MCF 10A (cell line): ENCODE measurements at regions not wholly inside any gene's neighbourhood (a gene's known extent, or its start where the extent isn't known, plus 50 kb on each side); places are given as distances from the start of the nearest gene placed in this dataset.

ENCODE experiments used
- BruUV-seq: library from RNA; stranded (reverse); fragments of 400-500 nt; replicated peaks from 2 replicates; lab custom pipeline; 2021; lab: Mats Ljungman, UMichigan
- CTCF ChIA-PET: fragments of 300-600 bp; sonication (Branson Sonifier 250); formaldehyde crosslinking; extraction: SDS; loops from one replicate; lab custom pipeline; 2021; ENCODE audit warnings: antibody characterized with exemption, inconsistent platforms; lab: Yijun Ruan, JAX
- POLR2A ChIA-PET: fragments of 300-600, 350-650 bp; sonication (Branson Sonifier 250); formaldehyde crosslinking; extraction: SDS; loops from one replicate; lab custom pipeline; 2020; ENCODE audit warnings: antibody characterized with exemption, inconsistent platforms; lab: Yijun Ruan, JAX
- DNase-seq: peaks from one replicate; pipeline ENCODE4 v3.0.0-alpha.2; 2018; ENCODE audit not compliant: unreplicated experiment
- H3K27ac Mint-ChIP-seq: one replicate; pipeline ENCODE4 v1.8.0; 2022; ENCODE audit warnings: mild to moderate bottlenecking, low read depth, mixed read lengths; ENCODE audit not compliant: unreplicated experiment
- H3K27me3 Mint-ChIP-seq: one replicate; pipeline ENCODE4 v1.8.0; 2022; ENCODE audit warnings: mixed read lengths; ENCODE audit not compliant: insufficient read depth, unreplicated experiment
- H3K36me3 Mint-ChIP-seq: one replicate; pipeline ENCODE4 v1.8.0; 2022; ENCODE audit warnings: mild to moderate bottlenecking, moderate library complexity, mixed read lengths; ENCODE audit not compliant: insufficient read depth, unreplicated experiment
- H3K4me1 Mint-ChIP-seq: one replicate; pipeline ENCODE4 v1.8.0; 2022; ENCODE audit warnings: mixed read lengths; ENCODE audit not compliant: insufficient read depth, unreplicated experiment
- H3K4me3 Mint-ChIP-seq: one replicate; pipeline ENCODE4 v1.8.0; 2022; ENCODE audit warnings: mild to moderate bottlenecking, moderate library complexity, mixed read lengths; ENCODE audit not compliant: unreplicated experiment
- H3K9me3 Mint-ChIP-seq: one replicate; pipeline ENCODE4 v1.8.0; 2022; ENCODE audit warnings: mixed read lengths; ENCODE audit not compliant: unreplicated experiment
- CTCF ChIP-seq: fragments of 200-600 bp; IDR thresholded peaks from one replicate; pipeline ENCODE4 v1.8.0; 2022; ENCODE audit warnings: antibody characterized with exemption, mild to moderate bottlenecking; ENCODE audit not compliant: unreplicated experiment
- intact Hi-C: fragments of 100-400 bp; cut with micrococcal nuclease; formaldehyde crosslinking; loops from 2 replicates; pipeline ENCODE4 v1.14.1; 2022

GRCh38 chr1:81443288-81443687 lies 357.4 kb upstream of the ADGRL2 start:
- Mint-ChIP-seq H3K36me3 (no peaks in the 10 kb centered on the region), H3K4me1 (no peaks in the 10 kb centered on the region), H3K9me3 (no peaks in the 10 kb centered on the region), H3K27ac (no peak overlapping the region), H3K4me3 (no peak overlapping the region), H3K27me3 (no peaks in the 10 kb centered on the region)
- no TSS peak for BruUV-seq
- no peak for TF ChIP-seq CTCF
- ChIA-PET CTCF (no interaction called here), POLR2A (no interaction called here)
- no peak for DNase-seq
- intact Hi-C loops: no loop called here

- Mint-ChIP-seq H3K4me1 (no peaks in the 10 kb centered on the region), H3K9me3 (no peaks in the 10 kb centered on the region), H3K27ac (no peak overlapping the region), H3K36me3 (no peaks in the 10 kb centered on the region), H3K27me3 (no peaks in the 10 kb centered on the region), H3K4me3 (no peak overlapping the region)
- no TSS peak for BruUV-seq
- intact Hi-C loops: no loop called here
- no peak for DNase-seq
- POLR2A ChIA-PET: no interaction called here
- no peak for TF ChIP-seq CTCF
- CTCF ChIA-PET: no interaction called here
Measured at GRCh38 chr1:81439046-81439823, 361.5 kb upstream of the ADGRL2 start.

GRCh38 chr1:81437649-81438048 lies 363.1 kb upstream of the ADGRL2 start:
- DNase-seq: no peak
- TF ChIP-seq CTCF: no peak
- Mint-ChIP-seq H3K27me3 (no peaks in the 10 kb centered on the region), H3K36me3 (no peaks in the 10 kb centered on the region), H3K4me3 (no peak overlapping the region), H3K9me3 (no peaks in the 10 kb centered on the region), H3K4me1 (no peaks in the 10 kb centered on the region), H3K27ac (no peak overlapping the region)
- POLR2A ChIA-PET: interaction anchor here (0.6 kb wide), 1 partner anchor 478 kb away, joined by 3 read pairs; no protein-coding TSS in a partner anchor
- intact Hi-C loops: no loop called here
- CTCF ChIA-PET: interaction anchor here (0.7 to 1.0 kb wide), 2 partner anchors 15 to 41 kb away, joined by 3 read pairs; no protein-coding TSS in a partner anchor
- BruUV-seq: no TSS peak

- DNase-seq: no peak
- POLR2A ChIA-PET: no interaction called here
- H3K27me3 Mint-ChIP-seq: no peaks in the 10 kb centered on the region
- CTCF ChIA-PET: interaction anchor here (0.7 kb wide), 1 partner anchor 16 kb away, joined by 3 read pairs; no protein-coding TSS in a partner anchor
- H3K9me3 Mint-ChIP-seq: no peaks in the 10 kb centered on the region
- no peaks in the 10 kb centered on the region for H3K36me3 Mint-ChIP-seq
- no peak overlapping the region for H3K4me3 Mint-ChIP-seq
- TF ChIP-seq CTCF: no peak
- no peaks in the 10 kb centered on the region for H3K4me1 Mint-ChIP-seq
- intact Hi-C loops: no loop called here
- H3K27ac Mint-ChIP-seq: no peak overlapping the region
- no TSS peak for BruUV-seq
Measured at GRCh38 chr1:81437213-81437612, 363.5 kb upstream of the ADGRL2 start.
